Breast epithelium (tissue), 3 donors: ENCODE measurements at regions not wholly inside any gene's neighbourhood (a gene's known extent, or its start where the extent isn't known, plus 50 kb on each side); places are given as distances from the start of the nearest gene placed in this dataset.

Experiments used
- CTCF ChIP-seq, 3 donors: fragments of 450-650 bp; IDR thresholded peaks; one replicate each; pipeline ENCODE4 v1.5.1; 2016 to 2017; ENCODE audit warnings: antibody characterized with exemption in 3 of 3, mild to moderate bottlenecking in 3 of 3, moderate library complexity in 3 of 3
- POLR2A ChIP-seq: fragments of 450-650 bp; IDR thresholded peaks from one replicate; pipeline ENCODE4 v1.6.1; 2016; ENCODE audit warnings: antibody characterized with exemption, mild to moderate bottlenecking, moderate library complexity

- TF ChIP-seq CTCF (IDR thresholded peaks at IDR 0.05) (no peak), POLR2A (no peak)
Measured at GRCh38 chr16:14368399-14368798, 261.7 kb downstream of the PARN start.
